Activated CD8-positive, alpha-beta memory T cell treated with anti-CD3 and anti-CD28 coated beads, Interleukin-2, amount 50 U/mL, for 4 hours (primary cell): ENCODE measurements at regions not wholly inside any gene's neighbourhood (a gene's known extent, or its start where the extent isn't known, plus 50 kb on each side); places are given as distances from the start of the nearest gene placed in this dataset.
"Not testable (repeated sequence)": the region's sequence is repeated elsewhere in the genome, so short reads cannot be mapped to it uniquely, and the experiment has no call there.

Source experiments
- DNase-seq: peaks from one replicate; pipeline ENCODE4 v3.0.0-alpha.2; 2020

DNA sequence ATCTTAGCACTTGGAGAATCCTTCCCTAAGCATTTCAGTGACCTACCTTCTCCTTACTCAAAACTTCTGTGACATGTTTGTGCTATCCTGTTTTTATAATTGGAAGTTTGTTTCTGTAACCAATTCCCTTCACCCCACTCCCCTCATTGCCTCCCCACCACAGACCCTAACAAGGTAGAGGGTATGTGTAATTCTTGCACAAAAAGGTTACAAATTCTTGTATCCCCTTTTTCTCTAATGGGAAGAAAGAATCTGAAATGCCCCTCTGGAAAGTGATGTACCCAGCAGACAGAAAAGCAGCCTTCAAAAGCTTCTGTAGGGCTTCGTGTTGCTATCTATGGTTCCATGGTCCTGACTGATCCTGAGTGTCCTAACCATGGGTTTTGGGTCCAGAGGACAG lies 111.7 kb upstream of the TMEM170B start:
- DNase-seq: no peak

DNA sequence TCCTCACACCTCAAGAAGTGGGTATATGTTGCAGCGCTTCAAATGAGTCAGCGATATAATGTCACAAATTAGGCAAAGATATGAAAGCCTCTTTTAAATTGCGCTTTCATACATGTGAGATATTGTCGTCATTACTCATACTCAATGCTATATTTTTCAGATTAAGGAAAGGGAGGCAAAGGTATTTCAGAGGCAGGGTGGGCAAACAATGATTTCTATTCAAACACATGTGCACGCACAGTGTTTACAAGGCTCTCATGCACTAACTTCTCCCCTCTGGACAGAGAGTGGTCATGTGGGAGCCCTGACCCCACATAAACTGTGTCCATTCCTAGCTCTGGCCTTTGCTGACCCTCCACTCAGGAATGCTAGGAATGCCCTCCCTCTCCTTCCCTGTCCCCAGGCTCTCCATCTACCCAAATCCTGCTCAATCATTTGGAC lies 112.1 kb upstream of the TMEM170B start:
- DNase-seq: no peak

DNA sequence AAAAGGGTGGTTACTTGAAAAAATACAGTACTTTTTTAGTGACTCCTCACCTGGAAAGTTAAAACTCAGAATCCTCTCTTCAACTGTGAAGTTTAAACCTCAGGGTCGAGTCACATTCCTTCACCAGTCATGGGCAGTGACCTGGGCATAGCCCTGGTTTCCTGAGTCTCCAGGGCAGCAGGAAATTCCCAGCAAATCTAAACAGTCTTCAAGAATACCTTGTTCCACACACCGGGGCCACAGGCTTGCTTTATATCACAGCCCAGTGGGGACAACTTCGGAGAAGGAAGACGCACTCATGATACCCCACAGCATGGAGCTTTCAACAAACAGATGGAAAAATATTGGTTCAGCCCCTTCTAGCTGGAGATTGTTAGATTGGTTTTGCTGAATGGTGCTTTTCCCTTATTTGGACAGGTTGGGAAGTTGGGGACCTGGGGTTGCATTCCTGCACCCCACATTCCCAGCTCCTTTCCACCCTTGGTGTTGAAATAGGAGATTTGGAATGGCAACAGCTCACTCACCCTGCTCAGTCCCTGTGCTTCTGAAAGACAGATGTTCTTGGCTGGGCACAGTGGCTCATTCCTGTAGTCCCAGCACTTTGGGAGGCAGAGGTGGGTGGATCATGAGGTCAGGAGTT lies 113.0 kb upstream of the TMEM170B start:
- DNase-seq: no peak

DNA sequence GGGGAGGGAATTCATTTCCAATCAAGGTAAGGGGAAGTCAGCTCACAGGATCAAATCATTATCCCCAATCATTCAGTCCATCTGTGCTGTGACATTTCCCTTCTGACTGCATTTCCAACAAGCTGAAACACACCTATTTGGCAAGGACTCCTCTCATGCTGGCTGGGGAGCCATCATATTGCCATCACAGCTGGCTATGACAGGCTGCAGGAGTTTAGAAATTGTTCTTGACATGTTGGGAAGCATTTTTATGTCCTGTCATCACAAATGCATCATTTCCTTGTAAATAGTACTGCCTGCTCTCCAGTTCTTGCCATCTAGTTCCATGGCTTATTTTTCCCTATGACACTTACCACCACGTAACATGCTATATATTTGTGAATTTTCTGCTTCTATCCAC lies 113.9 kb upstream of the TMEM170B start:
- DNase-seq: no peak

DNA sequence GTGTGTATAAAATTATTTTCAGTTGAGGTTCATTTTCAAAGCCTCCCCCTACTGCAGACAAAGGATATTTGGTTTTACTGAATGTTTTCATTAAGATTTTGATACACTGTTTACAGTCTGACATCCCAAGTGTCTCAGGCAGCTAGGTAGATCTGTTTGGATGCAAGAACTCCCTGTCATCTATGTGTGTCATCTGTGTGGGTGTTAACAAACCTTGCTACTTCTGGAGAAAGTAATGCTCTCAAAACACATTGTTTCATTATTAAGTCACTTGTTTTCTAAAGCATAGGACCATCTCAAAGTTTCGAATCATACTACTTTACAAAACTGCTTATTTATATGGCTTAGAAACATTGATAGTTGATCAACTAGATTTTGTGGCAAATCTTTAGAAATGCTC lies 114.5 kb upstream of the TMEM170B start:
- no peak for DNase-seq

DNA sequence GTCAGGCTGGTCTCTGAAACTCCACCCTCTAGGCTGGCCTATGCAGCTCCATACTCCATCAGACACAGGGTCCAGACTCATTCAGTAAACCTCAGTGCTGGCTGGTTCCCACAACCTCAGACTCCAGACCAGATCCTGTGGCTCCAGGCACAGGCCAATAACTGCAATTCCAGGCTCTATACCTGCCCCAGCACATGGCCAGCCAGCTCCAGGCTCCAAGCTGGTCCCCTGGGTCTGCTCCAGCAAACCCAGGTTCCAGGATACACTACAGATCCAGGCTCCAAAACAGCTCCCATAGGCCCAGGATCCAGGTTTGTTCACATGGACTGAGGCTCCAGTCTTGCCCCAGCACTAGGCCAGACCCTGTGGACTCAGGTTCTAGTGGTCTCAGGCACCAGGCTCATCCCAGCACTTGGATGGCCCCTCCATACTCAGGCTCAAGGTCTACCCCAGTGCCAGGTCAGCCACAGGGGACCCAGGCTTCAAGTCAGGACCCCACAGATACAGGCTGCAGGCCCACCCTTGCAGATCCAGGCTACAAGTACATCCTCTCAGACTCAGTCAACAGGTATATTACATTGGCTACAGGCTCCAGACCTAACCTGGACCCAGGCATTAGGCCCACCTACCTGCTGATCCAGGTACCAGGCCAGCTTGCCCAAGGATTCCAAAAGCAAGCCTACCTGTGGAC lies 117.6 kb upstream of the TMEM170B start:
- no peak for DNase-seq

DNA sequence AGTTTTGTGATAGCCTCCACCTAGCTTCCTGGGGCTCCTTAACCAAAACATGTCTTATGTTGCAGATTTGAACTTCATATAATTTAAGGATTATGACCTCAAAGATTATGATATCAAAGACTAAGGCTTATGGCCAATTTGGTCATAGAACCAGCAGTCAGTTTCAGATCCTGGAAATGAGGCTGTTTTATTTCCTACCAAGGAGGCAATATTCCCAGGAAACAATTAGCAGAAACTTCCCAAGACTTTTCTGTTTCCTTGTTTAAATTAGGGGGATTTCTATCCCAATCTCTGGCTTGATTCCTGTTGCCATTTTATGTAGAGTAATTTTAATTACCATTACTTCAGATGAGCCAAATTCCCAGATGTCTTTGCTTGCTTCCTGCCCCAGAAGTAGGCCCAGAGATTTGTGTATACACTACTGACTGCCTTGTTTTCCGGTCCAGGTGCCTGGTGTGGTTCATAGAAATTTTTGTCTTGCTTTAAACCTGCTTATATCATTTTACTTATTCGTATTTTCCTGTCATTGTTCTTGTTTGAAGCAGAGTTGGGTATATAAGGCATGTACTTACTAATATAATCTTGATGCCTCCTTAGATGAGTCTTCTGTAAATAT lies 119.2 kb upstream of the TMEM170B start:
- no peak for DNase-seq

DNA sequence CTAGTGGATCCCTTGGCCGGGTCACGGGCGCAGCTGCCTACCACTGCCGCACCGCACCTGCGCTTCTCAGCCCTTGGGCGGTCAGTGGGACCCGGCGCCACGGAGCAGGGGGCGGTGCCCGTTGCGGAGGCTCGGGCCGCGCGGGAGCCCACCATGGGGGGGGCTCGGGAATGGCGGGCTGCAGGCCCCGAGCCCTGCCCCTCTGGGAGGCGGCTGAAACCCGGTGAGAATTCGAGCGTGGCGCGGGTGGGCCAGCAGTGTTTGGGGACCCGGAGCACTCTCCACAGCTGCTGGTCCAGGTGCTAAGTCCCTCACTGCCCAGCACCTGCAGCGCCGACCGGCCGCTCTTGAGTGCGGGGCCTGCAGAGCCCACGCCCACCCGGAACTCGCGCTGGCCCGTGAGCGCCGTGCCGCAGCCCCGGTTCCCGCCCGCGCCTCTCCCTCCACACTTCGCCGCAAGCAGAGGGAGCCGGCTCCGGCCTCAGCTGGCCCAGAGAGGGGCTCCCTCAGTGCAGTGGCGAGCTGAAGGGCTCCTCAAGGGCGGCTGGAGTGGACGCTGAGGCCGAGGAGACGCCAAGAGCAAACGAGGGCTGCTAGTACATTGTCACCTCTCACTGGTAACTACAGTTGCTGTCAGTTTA lies 120.5 kb upstream of the TMEM170B start:
- no peak for DNase-seq

DNA sequence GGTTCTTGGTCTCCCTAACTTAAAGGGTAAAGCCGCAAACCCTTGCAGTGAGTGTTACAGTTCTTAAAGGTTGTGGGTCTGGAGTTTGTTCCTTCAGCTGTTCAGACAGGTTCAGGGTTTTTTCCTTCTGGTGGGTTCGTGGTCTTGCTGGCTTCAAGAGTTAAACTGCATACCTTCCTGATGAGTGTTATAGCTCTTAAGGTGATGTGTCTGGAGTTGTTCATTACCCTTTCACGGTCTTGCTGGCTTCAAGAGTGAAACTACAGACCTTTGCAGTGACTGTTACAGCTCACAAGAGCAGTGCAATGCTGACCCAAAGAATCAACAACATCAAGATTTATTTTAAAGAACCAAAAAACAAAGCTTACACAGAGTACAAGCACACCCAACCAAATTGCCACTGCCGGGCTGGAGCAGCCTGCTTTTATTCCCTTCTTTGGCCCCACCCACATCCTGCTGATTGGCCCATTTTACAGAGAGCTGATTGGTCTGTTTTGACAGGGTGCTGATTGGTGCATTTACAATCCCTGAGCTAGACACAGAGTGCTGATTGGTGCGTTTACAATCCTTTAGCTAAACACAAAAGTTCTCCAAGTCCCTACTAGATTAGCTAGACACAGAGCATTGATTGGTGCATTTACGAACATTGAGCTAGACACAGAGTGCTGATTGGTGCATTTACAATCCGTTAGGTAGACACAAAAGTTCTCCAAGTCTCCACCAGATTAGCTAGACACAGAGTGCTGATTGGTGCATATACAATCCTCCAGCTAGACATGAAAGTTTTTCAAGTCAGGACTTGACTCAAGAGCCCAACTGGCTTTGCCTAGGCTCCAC lies 121.2 kb upstream of the TMEM170B start:
- not testable (repeated sequence) for DNase-seq

DNA sequence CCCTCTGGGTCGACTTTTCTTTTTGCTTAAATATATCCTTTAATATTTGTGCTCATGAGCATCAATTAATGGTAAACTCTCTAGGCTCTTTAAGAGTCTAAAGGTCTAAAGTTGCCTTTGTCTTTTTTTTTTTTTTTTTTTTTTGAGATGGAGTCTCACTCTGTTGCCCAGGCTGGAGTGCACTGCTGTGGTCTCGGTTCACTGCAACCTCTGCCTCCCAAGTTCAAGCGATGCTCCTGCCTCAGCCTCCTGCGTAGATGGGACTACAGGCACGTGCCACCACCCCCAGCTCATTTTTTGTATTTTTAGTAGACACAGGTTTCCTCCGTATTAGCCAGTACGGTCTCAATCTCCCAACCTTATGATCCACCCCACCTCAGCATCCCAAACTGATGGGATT lies 122.0 kb upstream of the TMEM170B start:
- no peak for DNase-seq

DNA sequence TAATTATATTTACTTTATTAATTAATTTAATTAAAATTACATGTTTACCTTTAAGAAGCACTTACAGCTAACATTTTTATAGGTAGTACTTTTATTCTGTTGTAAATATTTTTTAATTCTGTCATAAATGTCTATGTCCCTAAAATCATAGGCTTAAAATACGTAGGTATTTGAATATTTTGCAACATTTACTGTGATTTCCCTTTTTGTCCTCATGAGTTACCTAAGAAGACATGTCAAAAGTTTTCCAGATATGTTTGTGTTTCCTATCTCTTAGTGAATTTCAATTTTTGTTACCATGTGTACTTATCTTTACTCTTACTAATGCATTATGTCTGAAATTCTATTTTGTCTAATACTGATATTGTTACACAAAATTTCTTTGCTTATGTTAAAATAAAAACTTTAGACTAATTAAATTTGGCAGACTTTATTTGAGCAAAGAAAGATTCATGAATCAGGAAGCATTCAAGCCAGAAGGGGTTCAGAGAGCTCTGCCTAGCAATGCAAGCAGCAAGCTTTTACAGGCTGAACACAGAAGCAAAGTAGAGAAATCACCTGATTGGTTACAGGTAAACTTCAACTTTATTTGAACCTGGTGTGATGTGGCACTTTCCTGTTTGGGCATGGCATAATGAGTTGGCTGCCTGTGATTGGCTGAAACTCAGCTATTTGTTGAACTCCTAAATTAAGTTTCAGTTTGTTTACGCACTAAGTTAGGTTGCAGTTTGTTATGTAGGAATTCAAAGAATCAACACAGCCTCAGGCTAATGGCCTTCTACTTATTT lies 123.2 kb upstream of the TMEM170B start:
- no peak for DNase-seq

DNA sequence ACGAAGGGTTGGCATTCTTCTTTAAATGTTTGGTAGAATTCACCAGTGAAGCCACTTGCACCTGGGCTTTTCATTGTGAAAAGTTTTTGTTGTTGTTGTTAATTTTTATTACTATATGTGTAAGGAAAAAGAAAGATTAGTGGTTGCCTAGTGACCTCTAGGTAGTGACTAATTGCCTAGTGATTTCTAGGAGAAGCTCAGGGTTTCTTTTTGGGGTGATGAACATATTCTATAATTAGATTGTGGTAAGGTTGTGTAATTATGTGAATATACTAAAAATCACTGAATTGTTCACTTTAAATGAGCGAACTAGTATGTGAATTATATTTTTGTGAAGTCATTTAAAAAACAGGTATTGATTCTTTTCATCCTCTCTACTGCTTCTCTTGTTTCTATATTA lies 123.8 kb upstream of the TMEM170B start:
- DNase-seq: no peak

DNA sequence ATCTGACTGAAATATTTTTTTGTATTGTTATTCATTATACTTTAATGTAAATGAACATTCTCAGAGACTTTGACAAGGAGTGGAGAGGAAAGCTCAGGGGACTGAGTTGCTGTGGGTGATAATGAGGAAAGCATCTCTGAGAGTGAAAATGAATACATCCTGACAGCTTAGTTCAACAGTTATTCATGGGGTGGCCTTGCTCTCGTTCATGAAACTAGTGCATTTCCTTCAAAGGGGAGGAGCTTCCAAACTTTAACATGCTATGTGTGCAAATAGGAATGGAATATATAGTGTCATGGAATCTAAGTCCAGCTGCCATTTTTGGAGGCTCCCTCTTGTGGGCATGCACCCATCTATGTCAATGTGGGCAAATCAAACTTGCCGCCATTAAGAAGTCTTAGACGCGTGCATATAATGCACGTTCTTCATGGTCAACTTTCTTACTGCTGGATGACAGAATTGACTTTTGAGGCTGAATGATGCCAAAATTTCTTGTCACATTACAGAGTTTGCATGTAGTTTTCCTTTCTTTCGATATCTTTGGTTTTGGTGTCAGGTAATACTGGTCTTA lies 124.3 kb upstream of the TMEM170B start:
- DNase-seq: no peak

DNA sequence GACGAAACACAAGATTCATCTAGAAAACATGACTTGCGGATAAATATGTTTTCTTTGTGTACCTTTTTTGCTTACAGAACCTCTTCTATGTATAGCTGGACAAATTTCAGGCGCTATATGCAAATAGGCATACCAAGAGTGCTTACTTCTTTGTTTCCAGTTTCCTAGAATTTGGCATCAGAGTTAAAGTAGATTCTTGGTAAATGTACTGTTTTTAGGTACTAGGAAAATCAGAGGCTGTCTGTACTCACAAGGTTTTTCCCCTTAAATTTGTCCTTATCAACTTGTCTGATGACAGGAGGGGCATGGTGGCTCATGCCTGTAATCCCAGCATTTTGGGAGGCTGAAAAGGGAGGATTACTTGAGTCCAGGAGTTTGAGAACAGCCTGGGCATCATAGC lies 124.9 kb upstream of the TMEM170B start:
- DNase-seq: no peak

DNA sequence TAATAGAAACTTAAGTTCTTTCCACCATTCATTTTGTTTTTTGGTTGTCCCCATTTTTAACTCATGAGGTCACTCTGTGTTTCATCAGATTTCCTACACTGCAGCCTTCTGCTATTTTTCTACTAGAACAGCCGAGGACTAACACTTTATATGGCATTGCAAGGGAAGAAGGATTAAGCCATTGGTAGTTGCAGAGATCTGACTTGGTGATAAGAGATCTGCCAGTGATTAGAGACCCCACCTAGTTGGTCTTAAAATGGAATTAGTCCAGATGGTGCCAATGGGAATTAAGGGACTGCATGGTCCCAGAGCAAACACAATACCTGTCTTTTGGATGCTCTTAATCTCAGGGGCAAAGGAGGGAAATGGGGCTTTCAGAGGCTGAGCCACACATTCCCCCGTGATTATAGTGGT lies 125.5 kb upstream of the TMEM170B start:
- DNase-seq: no peak

DNA sequence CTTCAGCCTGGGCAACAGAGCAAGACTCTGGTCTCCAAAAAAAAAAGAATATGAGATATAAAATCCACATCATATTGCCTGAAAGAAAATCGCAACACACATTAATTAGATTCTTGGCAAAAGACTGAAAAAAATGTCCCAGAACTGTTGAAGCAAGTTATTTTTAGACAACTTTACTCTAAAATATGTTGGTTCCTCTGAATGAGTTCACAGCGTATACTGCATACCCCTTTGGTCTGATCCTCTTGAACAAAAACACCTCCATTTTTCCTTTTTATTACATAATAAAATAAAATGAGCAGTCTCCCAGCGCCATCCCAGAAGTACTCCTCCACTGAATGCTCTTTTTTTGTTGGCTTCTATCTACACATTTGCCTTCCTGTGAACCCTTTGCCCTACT lies 126.0 kb upstream of the TMEM170B start:
- no peak for DNase-seq

DNA sequence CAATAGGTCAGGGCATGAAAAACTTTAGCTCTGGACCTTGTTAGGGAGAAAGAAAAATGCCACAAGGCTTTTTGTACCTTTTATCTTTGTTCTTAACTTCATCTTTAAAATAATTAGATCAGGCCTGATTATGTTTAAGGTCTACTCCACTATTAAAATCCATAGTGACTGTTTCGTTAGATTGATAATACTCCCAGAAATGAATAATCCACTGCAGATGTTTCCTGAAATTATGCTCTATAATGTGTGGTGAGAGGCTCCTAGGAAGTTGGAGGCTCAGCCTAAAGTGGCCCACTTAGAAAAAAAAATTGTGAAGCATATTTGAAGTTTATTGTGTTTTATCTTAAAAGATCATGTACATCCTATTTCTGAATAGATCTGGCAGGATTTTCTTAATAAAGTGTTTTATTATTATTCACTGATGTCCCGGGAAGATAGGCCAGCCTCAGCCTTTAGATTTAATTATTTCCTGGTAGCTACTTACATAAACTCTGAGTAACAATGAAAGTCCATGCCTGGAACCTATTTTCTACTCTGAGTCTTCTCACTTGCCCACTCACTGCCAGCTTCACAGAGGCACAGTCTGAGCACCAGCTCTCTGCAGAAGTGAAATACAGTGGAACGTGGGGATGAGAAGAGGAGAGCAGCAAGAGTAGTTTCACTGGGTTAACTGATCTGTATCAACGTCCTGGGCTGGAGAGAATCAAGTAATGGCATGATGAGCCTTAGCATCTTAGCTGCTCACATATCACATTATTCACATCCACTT lies 126.8 kb upstream of the TMEM170B start:
- DNase-seq: no peak

DNA sequence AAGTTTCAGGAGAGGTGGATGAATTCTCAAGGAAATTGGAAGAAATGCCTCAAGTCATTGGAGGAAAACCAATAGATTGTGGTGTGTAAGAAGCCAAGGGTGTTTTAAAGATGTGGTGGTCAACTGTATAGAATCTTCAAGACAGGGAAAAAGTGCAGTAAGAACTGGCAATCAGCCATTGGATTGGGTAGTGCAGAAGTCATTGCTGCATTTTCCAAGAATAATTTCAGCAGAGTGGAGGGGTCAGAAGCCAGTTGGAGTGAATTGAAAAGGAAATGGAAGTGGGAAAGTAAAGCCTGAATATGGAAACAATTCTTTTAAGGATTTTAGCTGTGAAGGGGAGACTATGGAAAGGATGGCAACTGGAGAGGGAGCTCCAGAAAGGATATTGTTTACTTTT lies 128.2 kb upstream of the TMEM170B start:
- no peak for DNase-seq

DNA sequence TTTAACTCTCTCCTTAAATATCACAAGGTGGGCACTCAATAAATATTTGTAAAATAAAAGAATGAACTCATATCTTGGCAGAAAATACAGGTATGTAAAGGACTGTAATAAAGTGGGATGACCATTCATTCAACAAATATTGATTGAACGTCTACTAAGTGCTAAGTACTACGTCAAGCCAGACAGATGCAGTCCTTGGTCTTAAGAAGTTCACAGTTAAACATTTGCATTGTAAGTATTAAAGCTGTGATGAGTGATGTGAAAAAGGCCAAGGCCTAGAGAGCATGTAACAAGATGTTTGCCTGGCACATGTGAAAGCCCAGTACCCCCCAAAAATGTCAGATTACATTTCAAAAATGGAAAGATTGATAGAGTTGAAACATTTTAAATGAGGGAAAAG lies 130.1 kb upstream of the TMEM170B start:
- DNase-seq: no peak

DNA sequence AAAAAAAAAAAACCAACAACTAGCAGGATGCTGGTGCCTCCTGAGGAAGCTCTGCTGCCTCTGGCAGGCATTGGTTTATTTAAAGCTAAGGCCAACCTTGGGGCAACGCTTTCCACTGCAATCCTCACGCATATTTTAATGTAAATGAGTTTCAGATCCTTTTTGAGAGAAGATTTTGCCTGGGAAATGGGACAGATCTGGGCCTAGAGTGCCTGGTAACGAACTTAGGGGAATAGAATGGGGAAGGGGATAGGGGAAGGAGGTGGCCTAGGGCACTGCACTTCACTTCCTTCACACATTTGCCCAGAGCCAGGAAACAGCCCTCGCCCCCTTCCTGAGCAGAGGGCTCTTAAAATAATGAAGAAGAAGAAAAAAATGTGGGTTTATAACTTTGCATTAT lies 132.7 kb upstream of the TMEM170B start:
- no peak for DNase-seq

DNA sequence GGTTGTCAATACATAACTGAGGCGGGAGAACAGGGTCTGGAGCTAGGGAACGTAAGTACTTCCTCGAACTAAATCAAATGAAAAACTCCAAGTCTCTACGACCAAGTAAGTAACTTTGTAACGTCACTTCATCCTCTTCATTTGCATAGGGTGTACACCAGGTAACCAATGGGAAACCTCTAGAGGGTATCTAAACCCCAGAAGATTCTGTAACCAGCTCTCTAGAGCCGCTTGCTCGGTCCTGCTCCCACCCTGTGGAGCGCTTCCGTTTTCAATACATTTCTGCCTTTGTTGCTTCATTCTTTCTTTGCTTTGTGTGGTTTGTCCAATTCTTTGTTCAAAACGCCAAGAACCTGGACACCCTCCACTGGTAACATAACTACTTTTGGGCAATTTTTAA lies 133.5 kb upstream of the TMEM170B start:
- DNase-seq: no peak
